CD4-positive, alpha-beta T cell treated with Interleukin-1 beta for 1 hour (primary cell): ENCODE measurements at regions not wholly inside any gene's neighbourhood (a gene's known extent, or its start where the extent isn't known, plus 50 kb on each side); places are given as distances from the start of the nearest gene placed in this dataset.

Source experiments
- DNase-seq, 2 donors: peaks; one replicate each; pipeline ENCODE4 v3.0.0-alpha.2; 2020 to 2022

GRCh38 chr1:243903895-243904294, 53.9 kb upstream of the AKT3 start:
- DNase-seq, result no peak

- no peak for DNase-seq
These were observed 53.0 kb upstream of the AKT3 start for GRCh38 chr1:243903041-243903440.

GRCh38 chr1:243902100-243902499, 52.1 kb upstream of the AKT3 start:
- DNase-seq, result no peak
